Right ventricle myocardium superior (tissue), 1 donor: ENCODE measurements at regions not wholly inside any gene's neighbourhood (a gene's known extent, or its start where the extent isn't known, plus 50 kb on each side); places are given as distances from the start of the nearest gene placed in this dataset.
"Not testable (repeated sequence)": the region's sequence is repeated elsewhere in the genome, so short reads cannot be mapped to it uniquely, and the experiment has no call there.

Experiments
- ATAC-seq: fragments of 200-7000 bp; cut with Tn5 transposase; one replicate; pipeline ENCODE4 v1.9.1; 2020; ENCODE audit warnings: mild to moderate bottlenecking; ENCODE audit not compliant: poor library complexity
- DNase-seq: peaks from one replicate; pipeline ENCODE4 v3.0.0-alpha.2; 2020
- intact Hi-C: fragments of 100-400 bp; cut with DNase I; formaldehyde crosslinking; loops from one replicate; pipeline ENCODE4 v1.11.2; 2022
- donor health status: DM: no; HTN: yes; CAD: no; lungs with severe emphysema.

- ATAC-seq (no peak), DNase-seq (no peak)
- intact Hi-C loops = no loop called here
Measured at GRCh38 chr11:115632061-115632460, 127.8 kb upstream of the CADM1 start.

GRCh38 chr11:115631609-115632008 lies 127.4 kb upstream of the CADM1 start:
- intact Hi-C loops = no loop called here
- ATAC-seq (no peak), DNase-seq (no peak)

- ATAC-seq (no peak), DNase-seq (no peak)
- intact Hi-C loops = no loop called here
Measured at GRCh38 chr11:115630214-115630613, 126.0 kb upstream of the CADM1 start.

- ATAC-seq (no peak), DNase-seq (no peak)
Measured at GRCh38 chr11:115629456-115630015, 125.3 kb upstream of the CADM1 start.

DNA sequence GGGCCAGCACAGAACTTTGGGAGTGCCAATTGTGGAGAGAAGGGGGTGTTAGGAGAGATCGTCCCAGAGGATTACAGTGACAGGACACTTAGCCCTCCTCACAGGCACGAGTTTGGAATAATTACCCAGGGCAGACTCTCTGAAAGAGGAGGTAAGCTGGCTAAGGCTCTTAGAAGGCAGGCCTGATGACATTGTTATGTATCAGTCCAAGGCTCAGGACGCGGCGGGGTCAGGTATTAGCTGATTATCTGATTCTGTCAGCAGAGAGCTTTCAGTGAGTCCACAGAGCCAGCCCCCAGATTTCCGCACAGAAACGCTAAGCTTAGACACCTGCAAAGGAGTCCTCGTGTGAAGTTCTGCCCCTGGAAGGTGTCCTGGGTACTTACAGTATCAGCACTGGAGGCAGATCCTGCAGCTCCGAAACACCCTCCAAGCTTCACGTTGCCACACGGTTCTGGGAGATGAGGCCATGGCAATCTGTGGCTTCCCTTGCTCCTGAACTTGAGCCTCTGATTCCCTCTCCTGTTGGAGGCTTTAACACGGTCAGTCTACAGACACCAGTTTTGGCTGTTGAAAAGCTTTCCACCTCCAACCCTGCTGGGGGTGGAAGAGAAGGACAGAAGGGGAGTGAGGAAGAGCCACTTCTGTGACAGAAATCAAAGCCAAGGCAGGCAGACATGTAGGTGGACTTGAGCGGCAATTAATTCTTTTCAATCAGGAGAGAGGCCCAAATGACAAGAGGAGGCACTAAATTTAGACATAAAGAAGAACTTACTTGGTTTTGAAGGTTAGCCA lies 123.6 kb upstream of the CADM1 start:
- ATAC-seq (no peak), DNase-seq (no peak)
- intact Hi-C loops = no loop called here

More at GRCh38 chr11:115629456-115630015, 125.3 kb upstream of the CADM1 start:
- intact Hi-C loops = no loop called here

DNA sequence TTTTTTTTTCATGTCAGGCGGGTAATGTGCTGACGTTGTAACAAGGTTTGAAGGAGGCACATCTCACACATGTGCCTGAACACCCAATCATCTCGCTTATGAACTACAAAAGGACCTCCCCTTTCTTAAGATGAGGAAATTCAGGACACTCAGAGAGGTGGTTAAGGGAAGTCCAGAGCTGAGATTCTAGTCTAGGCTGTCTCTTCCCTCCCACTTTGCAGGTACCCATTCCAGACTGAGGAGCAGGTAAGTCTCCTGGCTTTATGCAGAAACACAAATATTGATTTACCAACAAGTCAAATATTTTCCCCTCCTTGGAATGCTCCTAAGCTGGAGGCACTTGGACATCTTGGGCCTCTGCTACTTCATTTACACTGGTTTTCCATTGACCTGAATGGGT lies 122.9 kb upstream of the CADM1 start:
- intact Hi-C loops = no loop called here
- ATAC-seq = no peak
- no peak for DNase-seq

- DNase-seq = no peak
- intact Hi-C loops = no loop called here
Measured at GRCh38 chr11:115626414-115626813, 122.2 kb upstream of the CADM1 start.

GRCh38 chr11:115625502-115625901 lies 121.3 kb upstream of the CADM1 start:
- ATAC-seq = no peak
- intact Hi-C loops = no loop called here
- no peak for DNase-seq

More at GRCh38 chr11:115626414-115626813, 122.2 kb upstream of the CADM1 start:
- ATAC-seq = no peak

DNA sequence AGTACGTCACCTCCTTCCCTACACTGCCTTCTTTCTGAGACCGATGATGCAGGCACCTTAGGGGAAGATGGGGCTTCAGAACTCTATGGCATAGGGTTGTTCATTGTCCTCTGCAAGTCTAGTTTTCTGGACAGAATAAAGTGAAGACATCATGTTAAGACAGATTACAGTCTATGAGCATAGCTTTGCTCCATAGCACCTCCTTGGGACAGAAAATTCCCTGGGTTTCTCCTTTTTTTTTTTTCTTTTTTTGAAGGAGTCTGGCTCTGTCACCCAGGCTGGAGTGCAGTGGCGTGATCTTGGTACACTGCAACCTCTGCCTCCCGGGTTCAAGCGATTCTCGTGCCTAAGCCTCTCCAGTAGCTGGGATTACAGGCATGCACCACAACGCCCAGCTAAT lies 119.8 kb upstream of the CADM1 start:
- intact Hi-C loops = no loop called here
- ATAC-seq = no peak
- no peak for DNase-seq

GRCh38 chr11:115623021-115623451 lies 118.8 kb upstream of the CADM1 start:
- intact Hi-C loops = no loop called here
- DNase-seq (peak; percentile 83), ATAC-seq (peak; percentile 97)

DNA sequence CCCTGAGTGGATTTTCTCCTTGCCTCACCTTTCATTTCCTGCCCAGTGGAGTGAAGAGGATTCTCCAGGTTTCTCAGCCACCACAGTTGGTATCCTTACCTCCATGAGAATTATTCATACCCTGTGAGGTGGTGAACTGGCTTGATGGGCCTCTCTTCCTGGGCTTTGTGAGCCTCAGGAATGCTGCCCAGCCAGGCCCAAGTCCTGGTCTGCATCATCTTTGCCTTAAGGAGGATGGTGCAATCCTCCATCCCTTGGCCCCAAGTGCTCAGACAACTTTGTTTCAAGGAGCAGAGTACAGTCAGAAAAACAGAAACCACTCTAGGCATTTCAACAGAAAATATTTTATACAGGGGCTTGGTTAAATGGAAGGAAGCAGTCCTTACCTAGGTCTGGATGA lies 114.2 kb upstream of the CADM1 start:
- intact Hi-C loops = no loop called here
- ATAC-seq (no peak), DNase-seq (no peak)

- intact Hi-C loops = no loop called here
- DNase-seq = no peak
- ATAC-seq = peak; percentile 41
Measured at GRCh38 chr11:115617767-115618166, 113.6 kb upstream of the CADM1 start.

- peak; percentile 54 for DNase-seq
- no peak for ATAC-seq
- intact Hi-C loops = no loop called here
Measured at GRCh38 chr11:115616971-115617370, 112.8 kb upstream of the CADM1 start.

DNA sequence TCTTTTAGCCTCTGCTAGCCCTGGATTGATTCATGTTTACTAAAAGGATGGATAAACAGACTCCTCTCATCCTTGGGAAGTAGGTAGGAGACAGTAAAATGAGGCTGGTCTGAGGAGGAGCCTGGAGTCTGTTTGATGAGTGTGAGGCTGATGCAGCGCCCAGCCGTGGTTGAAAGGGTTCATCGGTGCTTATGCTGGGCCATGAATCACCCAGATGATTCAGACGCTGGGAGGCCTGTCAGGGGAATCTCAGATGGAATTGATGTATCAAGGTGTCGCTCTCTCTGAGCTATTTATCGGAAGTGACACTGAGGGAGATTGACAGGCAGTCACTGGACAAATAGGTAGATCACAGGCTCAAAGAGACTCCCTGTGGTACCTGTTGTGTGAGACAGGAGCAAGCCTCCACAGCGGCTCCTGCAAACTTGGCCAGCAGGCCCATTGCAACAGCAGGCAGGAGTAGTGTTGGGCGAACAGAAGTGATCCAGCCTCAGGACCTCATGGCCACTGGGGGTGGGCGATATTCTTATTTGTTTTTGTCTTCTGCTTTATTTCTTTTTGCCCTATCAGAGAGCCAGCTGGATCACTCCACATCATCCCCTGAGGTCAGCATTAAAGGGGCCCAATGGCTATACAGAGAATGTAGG lies 109.9 kb upstream of the CADM1 start:
- no peak for ATAC-seq
- intact Hi-C loops = no loop called here
- no peak for DNase-seq

DNA sequence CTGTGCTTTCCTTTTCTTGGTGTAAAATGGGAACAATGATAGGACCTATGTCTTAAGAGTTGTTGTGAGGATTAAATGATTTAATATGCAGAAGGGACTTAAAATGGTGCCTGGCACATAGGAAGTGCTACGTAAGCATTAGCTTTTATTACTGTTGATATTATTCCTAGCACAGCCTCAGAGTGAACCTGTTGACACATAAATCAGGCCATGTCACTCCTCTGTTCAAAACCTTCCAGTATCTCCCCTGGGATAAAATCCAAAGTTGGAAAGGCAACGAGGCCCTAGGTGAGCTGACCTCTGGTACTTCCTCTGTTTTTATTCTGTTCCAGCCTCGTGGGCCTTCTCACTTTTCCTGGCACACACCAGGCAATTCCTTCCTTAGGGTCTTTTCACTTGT lies 108.8 kb upstream of the CADM1 start:
- intact Hi-C loops = no loop called here
- no peak for DNase-seq
- no peak for ATAC-seq

DNA sequence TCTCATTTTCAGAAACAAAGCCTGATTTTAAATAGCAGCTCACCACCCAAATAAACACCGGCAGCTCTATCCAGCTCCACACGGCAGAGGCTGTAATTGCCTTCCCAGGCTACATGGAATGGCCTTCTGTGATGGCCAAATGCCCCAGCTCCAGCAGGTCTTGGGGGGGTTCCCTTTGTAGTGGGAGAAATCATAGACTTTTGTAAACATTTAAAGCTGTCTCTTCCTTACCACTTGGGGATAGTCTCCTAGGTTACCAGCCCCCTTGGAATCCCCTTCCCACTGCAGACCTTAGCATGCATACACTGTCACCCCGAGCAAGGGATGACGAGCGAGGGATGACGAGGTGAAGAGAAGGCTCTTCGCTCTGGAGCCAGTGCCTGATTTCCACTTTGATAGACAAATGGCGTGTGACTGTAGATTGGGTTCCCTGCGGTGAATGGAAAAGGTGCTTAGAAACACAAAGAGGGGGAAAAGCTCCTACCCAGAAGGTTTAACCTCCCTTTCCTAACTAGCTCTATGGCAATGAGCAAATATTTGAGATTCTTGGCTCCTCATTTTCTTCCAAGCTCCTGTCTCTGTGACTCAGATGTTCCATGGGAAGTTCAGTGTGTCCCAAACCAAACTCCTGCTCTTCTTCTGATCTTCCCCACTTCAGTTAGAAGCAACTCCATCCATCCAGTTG lies 108.0 kb upstream of the CADM1 start:
- intact Hi-C loops = no loop called here
- ATAC-seq (no peak), DNase-seq (no peak)

GRCh38 chr11:115611343-115611742 lies 107.1 kb upstream of the CADM1 start:
- DNase-seq (no peak), ATAC-seq (no peak)
- intact Hi-C loops = no loop called here

- DNase-seq (no peak), ATAC-seq (no peak)
- intact Hi-C loops = no loop called here
Measured at GRCh38 chr11:115610908-115611307, 106.7 kb upstream of the CADM1 start.

DNA sequence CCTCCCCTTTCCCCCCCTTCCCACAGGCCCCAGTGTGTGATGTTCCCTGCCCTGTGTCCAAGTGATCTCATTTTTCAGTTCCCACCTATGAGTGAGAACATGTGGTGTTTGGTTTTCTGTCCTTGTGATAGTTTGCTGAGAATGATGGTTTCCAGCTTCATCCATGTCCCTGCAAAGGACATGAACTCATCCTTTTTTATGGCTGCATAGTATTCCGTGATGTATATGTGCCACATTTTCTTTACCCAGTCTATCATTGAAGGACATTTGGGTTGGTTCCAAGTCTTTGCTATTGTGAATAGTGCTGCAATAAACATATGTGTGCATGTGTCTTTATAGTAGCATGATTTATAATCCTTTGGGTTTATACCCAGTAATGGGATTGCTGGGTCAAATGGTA lies 106.0 kb upstream of the CADM1 start:
- intact Hi-C loops, DNase-seq, ATAC-seq: not testable (repeated sequence)
